Left ventricle myocardium inferior (tissue), 1 donor: ENCODE measurements at regions not wholly inside any gene's neighbourhood (a gene's known extent, or its start where the extent isn't known, plus 50 kb on each side); places are given as distances from the start of the nearest gene placed in this dataset.

Source experiments
- DNase-seq: peaks from one replicate; pipeline ENCODE4 v3.0.0-alpha.2; 2020
- H3K27ac ChIP-seq: fragments of 200-600 bp; replicated peaks from 2 replicates; pipeline ENCODE4 v1.8.0; 2021
- H3K27me3 ChIP-seq: fragments of 200-600 bp; 2 replicates; pipeline ENCODE4 v1.8.0; 2021; ENCODE audit warnings: low read depth
- H3K36me3 ChIP-seq: fragments of 200-600 bp; 2 replicates; pipeline ENCODE4 v1.8.0; 2021
- H3K4me1 ChIP-seq: fragments of 200-600 bp; 2 replicates; pipeline ENCODE4 v1.8.0; 2021
- H3K4me3 ChIP-seq: fragments of 200-600 bp; 2 replicates; pipeline ENCODE4 v1.8.0; 2021; ENCODE audit warnings: mild to moderate bottlenecking, moderate library complexity
- H3K9me3 ChIP-seq: fragments of 200-600 bp; replicated peaks from 2 replicates; pipeline ENCODE4 v1.8.0; 2021
- CTCF ChIP-seq: fragments of 200-600 bp; IDR thresholded peaks from 2 replicates; pipeline ENCODE4 v1.8.0; 2021; ENCODE audit warnings: antibody characterized with exemption, mild to moderate bottlenecking, borderline replicate concordance
- intact Hi-C: fragments of 100-400 bp; cut with micrococcal nuclease; formaldehyde crosslinking; loops from one replicate; pipeline ENCODE4 v1.11.0; 2022
- donor health status: DM: no; HTN: yes; CAD: no; lungs with severe emphysema.

GRCh38 chr12:113565368-113565767, 93.7 kb upstream of the LHX5 start:
- DNase-seq, result no peak
- no peaks in the 10 kb centered on the region for H3K4me1 ChIP-seq
- H3K27me3 ChIP-seq, result peaks cover 94% of the 10 kb centered on the region
- no peaks in the 10 kb centered on the region for H3K36me3 ChIP-seq
- H3K27ac ChIP-seq, result no peak overlapping the region
- no peak overlapping the region for H3K4me3 ChIP-seq
- no peak for TF ChIP-seq CTCF
- intact Hi-C loops, result no loop called here
- H3K9me3 ChIP-seq, result no peaks in the 10 kb centered on the region

DNA sequence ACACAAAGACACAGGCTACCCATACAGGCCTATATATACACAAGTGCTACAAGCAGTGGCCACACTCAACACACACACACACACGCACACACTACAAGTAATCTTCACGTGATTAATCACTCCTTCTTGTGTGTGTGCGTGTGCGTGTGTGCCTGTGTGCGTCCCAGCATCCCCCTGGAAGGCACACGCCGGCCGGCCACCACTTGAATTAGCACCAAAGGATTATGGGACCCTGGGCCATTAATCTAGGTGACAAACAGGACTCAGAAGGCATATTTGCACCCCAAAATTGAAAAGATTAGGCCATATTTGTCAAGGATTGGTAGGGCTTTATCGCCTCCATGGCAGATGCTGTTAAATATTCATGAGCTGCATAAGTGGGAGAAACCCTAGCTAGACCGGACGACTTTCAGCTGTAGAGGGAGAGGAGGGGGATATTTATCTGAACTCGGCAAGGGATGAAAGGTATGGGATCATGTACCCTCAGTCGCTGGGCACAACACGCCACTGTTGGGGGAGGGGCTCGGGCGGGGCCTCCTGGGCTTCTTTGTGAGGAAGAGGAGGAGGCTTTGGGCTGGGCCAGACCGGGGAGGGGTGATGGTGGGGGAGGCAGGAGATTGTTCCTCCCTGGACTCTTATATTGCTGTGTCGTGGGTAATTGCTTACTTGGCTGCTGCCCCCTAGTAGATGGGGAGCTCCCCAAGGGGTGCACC, 89.6 kb upstream of the LHX5 start:
- peaks cover 94% of the 10 kb centered on the region for H3K27me3 ChIP-seq
- H3K9me3 ChIP-seq, result no peaks in the 10 kb centered on the region
- H3K4me3 ChIP-seq, result no peak overlapping the region
- DNase-seq, result no peak
- intact Hi-C loops, result no loop called here
- H3K36me3 ChIP-seq, result no peaks in the 10 kb centered on the region
- H3K27ac ChIP-seq, result no peak overlapping the region
- no peaks in the 10 kb centered on the region for H3K4me1 ChIP-seq
- TF ChIP-seq CTCF, result no peak

GRCh38 chr12:113559466-113559865, 87.8 kb upstream of the LHX5 start:
- H3K9me3 ChIP-seq, result peaks cover 3% of the 10 kb centered on the region
- no peaks in the 10 kb centered on the region for H3K4me1 ChIP-seq
- H3K36me3 ChIP-seq, result no peaks in the 10 kb centered on the region
- no peak for DNase-seq
- intact Hi-C loops, result no loop called here
- no peak overlapping the region for H3K27ac ChIP-seq
- TF ChIP-seq CTCF, result no peak
- H3K27me3 ChIP-seq, result peaks cover 94% of the 10 kb centered on the region
- no peak overlapping the region for H3K4me3 ChIP-seq

GRCh38 chr12:113555226-113555625, 83.6 kb upstream of the LHX5 start:
- Histone ChIP-seq H3K9me3 (peaks cover 16% of the 10 kb centered on the region), H3K4me1 (no peaks in the 10 kb centered on the region), H3K36me3 (no peaks in the 10 kb centered on the region), H3K4me3 (no peak overlapping the region), H3K27ac (no peak overlapping the region), H3K27me3 (peaks cover 91% of the 10 kb centered on the region)
- DNase-seq, result no peak
- TF ChIP-seq CTCF, result no peak
- intact Hi-C loops, result no loop called here

GRCh38 chr12:113552760-113553159, 81.1 kb upstream of the LHX5 start:
- no peak for DNase-seq
- H3K4me1 ChIP-seq, result no peaks in the 10 kb centered on the region
- H3K27me3 ChIP-seq, result peaks cover 89% of the 10 kb centered on the region
- no peak overlapping the region for H3K4me3 ChIP-seq
- no peak for TF ChIP-seq CTCF
- H3K9me3 ChIP-seq, result peaks cover 26% of the 10 kb centered on the region
- intact Hi-C loops, result no loop called here
- H3K36me3 ChIP-seq, result no peaks in the 10 kb centered on the region
- H3K27ac ChIP-seq, result no peak overlapping the region
